ENCODE measurements at regions not wholly inside any gene's neighbourhood (a gene's known extent, or its start where the extent isn't known, plus 50 kb on each side); places are given as distances from the start of the nearest gene placed in this dataset.

GRCh38 chr11:28654191-28654590 is 546.0 kb downstream of the METTL15 start:
- DNase-seq: no peak

DNA sequence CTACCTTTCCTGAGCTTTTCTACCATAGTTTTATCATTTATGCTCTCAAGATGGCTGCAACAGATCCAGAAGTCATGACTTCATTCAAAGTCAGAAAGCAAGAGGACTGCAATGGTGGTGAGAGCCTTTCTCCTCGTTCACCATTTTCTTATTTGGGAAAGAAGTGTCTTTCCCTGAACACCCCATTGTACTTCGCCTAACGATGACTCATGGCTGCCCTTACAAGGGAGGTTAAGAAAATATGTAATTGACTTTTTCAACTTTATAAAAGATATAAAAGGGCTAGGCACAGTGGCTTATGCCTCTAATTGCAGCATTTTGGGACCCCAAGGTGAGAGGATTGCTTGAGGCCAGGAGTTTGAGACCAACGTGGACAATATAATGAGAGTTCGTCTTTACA is 541.7 kb downstream of the METTL15 start:
- DNase-seq: no peak

DNA sequence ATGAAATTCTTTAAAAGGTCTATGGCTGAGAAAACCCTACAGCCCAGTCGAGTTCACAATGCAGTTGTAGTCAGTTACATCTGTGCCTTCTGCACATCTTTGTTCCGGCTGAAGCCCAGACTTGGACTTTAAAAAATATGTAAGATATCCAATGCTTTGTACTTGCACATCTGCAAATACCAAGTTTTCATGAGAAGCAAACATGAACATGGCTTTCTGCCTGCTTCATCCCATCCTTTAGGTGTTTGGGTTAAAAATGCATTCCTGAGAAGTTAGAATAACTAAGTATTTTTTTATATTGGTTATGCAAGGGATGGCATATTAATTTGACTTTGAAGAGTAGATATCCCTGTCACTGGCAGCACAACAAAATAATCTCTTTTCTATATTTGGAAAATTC is 528.4 kb downstream of the METTL15 start:
- DNase-seq: no peak

DNA sequence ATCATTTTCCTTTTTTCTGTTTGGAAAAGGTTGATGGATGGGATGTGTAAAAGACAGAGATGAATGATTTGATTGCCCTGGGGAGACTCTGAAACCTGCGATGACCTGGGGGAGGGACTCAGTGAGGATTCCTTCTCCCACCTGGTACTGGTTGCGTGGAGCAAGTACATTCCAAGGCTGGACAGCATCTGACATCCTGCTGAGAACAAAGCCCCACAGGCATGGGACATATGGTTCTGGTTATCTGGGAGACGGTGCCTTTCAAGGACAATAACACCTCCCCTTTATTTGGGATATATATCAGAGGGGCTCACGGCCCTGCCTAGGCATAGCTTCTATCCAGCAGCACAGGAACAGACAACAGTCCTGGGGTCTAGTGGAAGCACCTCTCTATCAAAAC is 527.8 kb downstream of the METTL15 start:
- DNase-seq: no peak

GRCh38 chr11:28632338-28632737 is 524.1 kb downstream of the METTL15 start:
- no peak for DNase-seq

DNA sequence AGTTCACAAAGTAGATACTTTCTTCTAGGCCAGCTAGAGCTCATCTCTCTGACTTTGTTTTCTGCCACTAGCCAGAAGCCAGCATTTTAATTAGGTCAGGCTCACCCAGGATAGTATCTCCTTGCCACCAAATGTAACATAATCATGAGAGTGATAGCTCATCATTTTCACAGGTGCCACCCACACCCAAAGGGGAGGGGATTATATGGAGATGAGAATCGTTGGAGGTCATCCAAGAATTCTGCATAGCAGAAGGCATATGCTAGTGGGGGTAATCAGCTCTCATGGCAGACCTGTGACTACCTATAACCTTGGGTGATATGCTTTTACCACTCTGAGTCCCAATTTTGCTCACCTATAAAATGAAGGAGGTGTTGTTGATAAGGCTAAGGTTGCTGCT is 523.0 kb downstream of the METTL15 start:
- DNase-seq: no peak

- DNase-seq: no peak
These were observed 521.0 kb downstream of the METTL15 start for GRCh38 chr11:28629235-28629634.

- DNase-seq: no peak
These were observed 520.2 kb downstream of the METTL15 start for GRCh38 chr11:28628412-28628811.

DNA sequence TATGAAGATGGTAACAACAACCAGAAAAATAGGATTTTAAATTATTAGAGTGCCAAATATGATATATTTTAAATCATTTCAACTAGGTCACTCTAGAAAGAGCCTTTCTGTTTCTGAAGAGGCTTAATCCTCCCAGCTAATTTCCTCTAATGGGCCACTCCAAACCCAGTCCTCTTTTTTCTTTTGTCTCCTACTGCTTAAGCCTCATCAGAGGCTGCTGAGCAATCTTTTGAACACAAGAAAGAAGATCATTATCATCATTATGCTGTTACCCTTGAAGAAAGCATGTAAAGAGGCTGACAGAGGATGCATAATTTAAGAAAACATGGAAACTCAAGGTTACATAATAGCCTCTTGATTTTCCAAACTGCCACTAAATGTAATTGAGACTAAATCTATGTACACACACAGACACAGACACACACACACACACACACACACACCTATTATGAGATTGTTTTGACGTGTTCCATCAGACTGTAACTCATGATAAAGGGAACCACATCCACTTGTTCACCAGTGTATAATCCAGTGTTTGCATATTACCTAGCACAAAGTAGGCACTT is 519.6 kb downstream of the METTL15 start:
- no peak for DNase-seq

DNA sequence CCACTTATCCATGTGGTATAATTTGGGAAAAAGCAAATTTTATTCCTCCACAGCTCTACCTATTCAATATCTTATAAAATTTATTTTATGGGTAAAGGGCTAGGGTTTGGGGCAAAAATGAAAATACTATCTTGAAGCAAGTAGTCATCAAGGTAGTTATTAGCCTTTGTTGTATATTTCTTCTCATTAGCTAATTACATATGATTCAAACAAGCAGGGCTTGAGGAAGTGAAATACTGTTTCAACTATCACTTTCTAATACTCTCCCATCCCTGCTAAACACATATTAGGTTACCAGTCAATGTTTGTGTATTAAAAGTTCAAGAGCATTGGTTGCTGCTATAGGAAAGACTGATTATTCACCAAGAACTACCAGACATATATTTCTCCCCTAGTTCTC is 517.3 kb downstream of the METTL15 start:
- no peak for DNase-seq

GRCh38 chr11:28621753-28622152 is 513.6 kb downstream of the METTL15 start:
- DNase-seq: no peak

- DNase-seq: no peak
These were observed 511.8 kb downstream of the METTL15 start for GRCh38 chr11:28619846-28620540.

GRCh38 chr11:28618416-28618815 is 510.2 kb downstream of the METTL15 start:
- DNase-seq: no peak

DNA sequence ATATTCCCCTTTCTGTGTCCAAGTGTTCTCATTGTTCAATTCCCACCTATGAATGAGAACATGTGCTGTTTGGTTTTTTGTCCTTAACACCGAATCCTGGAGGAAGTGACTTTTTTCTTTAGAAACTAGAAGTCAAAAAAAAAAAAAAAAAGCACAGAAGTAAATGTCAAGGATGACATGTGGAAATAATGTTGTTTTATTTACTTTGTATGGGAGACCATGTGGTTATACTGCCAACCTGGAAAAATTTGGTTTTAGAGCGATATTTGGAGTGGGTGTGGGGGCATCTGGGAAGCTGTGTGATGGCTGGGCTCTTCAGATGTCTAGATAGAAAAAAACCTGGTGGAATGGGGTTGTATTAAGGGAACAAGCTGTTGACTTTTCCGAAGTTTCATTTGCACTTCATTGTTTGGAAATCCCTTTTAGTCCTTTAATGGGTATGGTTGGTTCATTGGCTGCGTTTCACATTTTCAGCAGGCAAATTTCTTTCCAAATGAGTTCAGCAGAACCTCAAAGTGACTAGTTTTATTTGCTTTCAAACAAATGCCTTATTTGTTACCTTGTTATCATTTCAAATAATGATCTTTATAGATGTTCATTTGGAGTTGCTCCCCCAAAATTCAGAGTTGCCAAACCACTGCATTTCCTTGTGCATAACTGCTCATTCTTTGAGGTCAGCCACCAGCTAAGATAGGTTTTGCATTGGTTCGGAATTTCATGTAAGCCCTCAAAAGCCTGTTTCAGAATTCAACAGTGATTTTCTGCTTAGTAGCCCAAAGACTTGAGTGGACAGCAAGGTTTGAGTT is 508.2 kb downstream of the METTL15 start:
- DNase-seq: no peak

GRCh38 chr11:28615542-28615941 is 507.4 kb downstream of the METTL15 start:
- DNase-seq: no peak

- no peak for DNase-seq
These were observed 498.7 kb downstream of the METTL15 start for GRCh38 chr11:28606930-28607329.

- no peak for DNase-seq
These were observed 491.5 kb downstream of the METTL15 start for GRCh38 chr11:28599656-28600055.

- DNase-seq: no peak
These were observed 490.3 kb downstream of the METTL15 start for GRCh38 chr11:28598531-28598930.

- no peak for DNase-seq
These were observed 488.6 kb downstream of the METTL15 start for GRCh38 chr11:28596816-28597215.

DNA sequence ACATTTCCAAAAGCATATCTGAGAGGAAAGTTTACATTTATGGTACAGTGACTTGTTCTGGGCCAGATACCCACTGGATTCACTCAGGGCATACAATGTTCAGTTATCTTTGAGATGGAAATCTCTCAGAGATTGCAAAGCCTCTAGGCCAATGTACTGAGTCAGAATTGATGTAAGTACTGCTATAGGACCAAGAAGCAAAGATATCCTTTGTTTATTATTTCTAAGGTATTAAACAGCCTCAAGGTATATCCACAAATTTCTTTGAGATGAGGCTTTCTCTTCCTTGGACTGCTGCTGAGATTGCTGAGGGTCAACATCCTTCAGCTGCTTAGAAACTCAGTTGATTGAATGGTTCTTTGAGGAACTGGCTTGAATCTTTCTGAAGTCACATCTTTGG is 484.0 kb downstream of the METTL15 start:
- no peak for DNase-seq

- DNase-seq: no peak
These were observed 476.8 kb downstream of the METTL15 start for GRCh38 chr11:28584992-28585391.

DNA sequence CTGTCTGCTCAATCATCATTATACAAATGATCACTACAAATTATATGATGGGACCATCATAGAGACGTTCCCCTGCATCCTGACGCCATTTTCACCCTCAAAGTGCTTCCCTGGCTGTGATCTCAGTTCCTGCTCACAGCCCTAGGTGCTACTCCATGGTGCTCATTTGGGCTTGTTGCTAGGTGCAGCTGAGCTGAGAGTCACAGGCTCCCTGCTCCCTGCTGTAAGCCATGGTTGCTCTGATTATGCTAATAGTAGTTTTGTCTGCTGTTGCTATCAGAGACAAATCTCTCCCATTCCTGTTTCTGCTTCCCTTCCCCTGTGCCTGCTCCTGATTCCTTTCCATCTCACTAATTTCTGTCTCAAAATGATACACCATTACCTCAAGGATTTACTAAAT is 474.3 kb downstream of the METTL15 start:
- DNase-seq: no peak

DNA sequence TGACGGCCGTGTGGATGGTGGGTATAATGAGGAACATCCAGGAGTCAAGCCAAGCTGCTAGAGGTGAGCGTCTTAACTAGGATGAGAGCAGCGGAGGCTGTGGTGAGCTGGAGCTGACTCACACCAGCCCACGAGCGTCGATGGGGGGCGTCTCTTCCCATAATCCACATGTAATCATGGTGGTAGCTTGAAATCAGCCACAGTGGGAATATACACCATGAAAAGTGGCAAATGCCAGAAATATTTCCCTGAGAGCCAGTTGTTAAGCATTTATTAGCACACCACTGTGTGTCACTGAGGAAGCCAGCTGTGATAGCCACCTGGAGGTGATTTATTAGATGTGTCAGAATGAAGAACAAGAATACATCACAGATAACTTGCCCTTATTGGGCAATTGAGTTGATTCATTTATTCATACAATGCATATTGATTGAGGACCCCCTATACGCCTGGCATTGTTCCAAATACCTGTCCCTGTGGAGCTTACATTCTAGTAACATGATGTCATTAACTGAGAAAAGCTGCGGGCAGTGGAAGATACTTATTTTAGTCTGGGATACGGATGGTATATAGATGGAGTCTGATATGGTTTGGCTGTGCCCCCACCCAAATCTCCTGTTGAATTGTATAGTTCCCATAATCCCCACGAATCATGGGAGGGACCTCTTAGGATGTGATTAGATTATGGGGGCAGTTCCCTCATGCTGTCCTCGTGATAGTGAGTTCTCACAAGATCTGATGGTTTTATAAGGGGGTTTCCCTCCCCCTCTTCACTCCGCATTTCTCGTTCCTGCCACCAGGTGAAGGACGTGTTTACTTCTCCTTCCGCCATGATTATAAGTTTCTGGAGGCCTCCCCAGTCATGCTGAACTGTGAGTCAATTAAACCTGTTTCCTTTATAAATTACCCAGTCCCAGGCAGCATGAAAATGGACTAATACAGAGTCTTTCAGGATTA is 473.4 kb downstream of the METTL15 start:
- no peak for DNase-seq
